ENCODE measurements at regions not wholly inside any gene's neighbourhood (a gene's known extent, or its start where the extent isn't known, plus 50 kb on each side); places are given as distances from the start of the nearest gene placed in this dataset.
"Not testable (repeated sequence)": the region's sequence is repeated elsewhere in the genome, so short reads cannot be mapped to it uniquely, and the experiment has no call there.

GRCh38 chr16:86277221-86277620 lies 233.1 kb upstream of the FOXF1 start:
- no peak for DNase-seq (ENCODE audit: low spot score)

- not testable (repeated sequence) for DNase-seq (ENCODE audit: low spot score)
Observed at GRCh38 chr16:86277859-86278258, 232.5 kb upstream of the FOXF1 start.

- DNase-seq (ENCODE audit: low spot score), result no peak
Observed at GRCh38 chr16:86281421-86281820, 228.9 kb upstream of the FOXF1 start.

- DNase-seq (ENCODE audit: low spot score), result no peak
Observed at GRCh38 chr16:86283944-86284343, 226.4 kb upstream of the FOXF1 start.

- no peak for DNase-seq (ENCODE audit: low spot score)
Observed at GRCh38 chr16:86285421-86285820, 224.9 kb upstream of the FOXF1 start.

- no peak for DNase-seq (ENCODE audit: low spot score)
Observed at GRCh38 chr16:86285938-86286921, 224.1 kb upstream of the FOXF1 start.

GRCh38 chr16:86286991-86287663 lies 223.2 kb upstream of the FOXF1 start:
- no peak for DNase-seq (ENCODE audit: low spot score)

GRCh38 chr16:86287664-86288201 lies 222.6 kb upstream of the FOXF1 start:
- DNase-seq (ENCODE audit: low spot score), result no peak

- DNase-seq (ENCODE audit: low spot score), result no peak
Observed at GRCh38 chr16:86288716-86289294, 221.5 kb upstream of the FOXF1 start.

- no peak for DNase-seq (ENCODE audit: low spot score)
Observed at GRCh38 chr16:86289304-86289703, 221.0 kb upstream of the FOXF1 start.

- DNase-seq (ENCODE audit: low spot score), result no peak
Observed at GRCh38 chr16:86289907-86290306, 220.4 kb upstream of the FOXF1 start.

- no peak for DNase-seq (ENCODE audit: low spot score)
Observed at GRCh38 chr16:86291491-86291890, 218.8 kb upstream of the FOXF1 start.

GRCh38 chr16:86292171-86292775 lies 218.1 kb upstream of the FOXF1 start:
- no peak for DNase-seq (ENCODE audit: low spot score)

GRCh38 chr16:86292942-86293341 lies 217.4 kb upstream of the FOXF1 start:
- DNase-seq (ENCODE audit: low spot score), result no peak

- no peak for DNase-seq (ENCODE audit: low spot score)
Observed at GRCh38 chr16:86293906-86294305, 216.4 kb upstream of the FOXF1 start.

GRCh38 chr16:86294535-86295196 lies 215.7 kb upstream of the FOXF1 start:
- no peak for DNase-seq (ENCODE audit: low spot score)

GRCh38 chr16:86296256-86296655 lies 214.1 kb upstream of the FOXF1 start:
- DNase-seq (ENCODE audit: low spot score), result no peak

- DNase-seq (ENCODE audit: low spot score), result no peak
Observed at GRCh38 chr16:86297391-86297790, 212.9 kb upstream of the FOXF1 start.

- DNase-seq (ENCODE audit: low spot score), result no peak
Observed at GRCh38 chr16:86297866-86298757, 212.2 kb upstream of the FOXF1 start.

GRCh38 chr16:86298758-86299134 lies 211.6 kb upstream of the FOXF1 start:
- no peak for DNase-seq (ENCODE audit: low spot score)
